T-helper 2 cell treated with Interferon-gamma antibody and Interleukin-4, amounts not matched to agents 5 μg/mL and 100 μg/mL, for 36 hours (primary cell): ENCODE measurements at regions not wholly inside any gene's neighbourhood (a gene's known extent, or its start where the extent isn't known, plus 50 kb on each side); places are given as distances from the start of the nearest gene placed in this dataset.

Experiments
- DNase-seq: peaks from one replicate; pipeline ENCODE4 v3.0.0; 2021; ENCODE audit warnings: low spot score
- H3K27ac Mint-ChIP-seq: one replicate; pipeline ENCODE4 v1.8.0; 2021; ENCODE audit warnings: mild to moderate bottlenecking, mixed read lengths
- H3K27me3 Mint-ChIP-seq: one replicate; pipeline ENCODE4 v1.8.0; 2021; ENCODE audit warnings: low read depth, mixed read lengths
- H3K36me3 Mint-ChIP-seq: one replicate; pipeline ENCODE4 v1.8.0; 2021; ENCODE audit warnings: low read depth, mixed read lengths
- H3K4me1 Mint-ChIP-seq: one replicate; pipeline ENCODE4 v1.8.0; 2021; ENCODE audit warnings: low read depth, mixed read lengths
- H3K4me3 Mint-ChIP-seq: one replicate; pipeline ENCODE4 v1.8.0; 2022; ENCODE audit warnings: mild to moderate bottlenecking, moderate library complexity, mixed read lengths
- H3K9me3 Mint-ChIP-seq: one replicate; pipeline ENCODE4 v1.8.0; 2021; ENCODE audit warnings: mixed read lengths

- no peaks in the 10 kb centered on the region for H3K36me3 Mint-ChIP-seq
- no peak overlapping the region for H3K4me3 Mint-ChIP-seq
- DNase-seq, result no peak
- peaks cover 33% of the 10 kb centered on the region for H3K9me3 Mint-ChIP-seq
- H3K27me3 Mint-ChIP-seq, result no peaks in the 10 kb centered on the region
- H3K4me1 Mint-ChIP-seq, result no peaks in the 10 kb centered on the region
- H3K27ac Mint-ChIP-seq, result no peak overlapping the region
Observed at GRCh38 chr6:66772800-66773199, 1065.8 kb upstream of the EYS start.

DNA sequence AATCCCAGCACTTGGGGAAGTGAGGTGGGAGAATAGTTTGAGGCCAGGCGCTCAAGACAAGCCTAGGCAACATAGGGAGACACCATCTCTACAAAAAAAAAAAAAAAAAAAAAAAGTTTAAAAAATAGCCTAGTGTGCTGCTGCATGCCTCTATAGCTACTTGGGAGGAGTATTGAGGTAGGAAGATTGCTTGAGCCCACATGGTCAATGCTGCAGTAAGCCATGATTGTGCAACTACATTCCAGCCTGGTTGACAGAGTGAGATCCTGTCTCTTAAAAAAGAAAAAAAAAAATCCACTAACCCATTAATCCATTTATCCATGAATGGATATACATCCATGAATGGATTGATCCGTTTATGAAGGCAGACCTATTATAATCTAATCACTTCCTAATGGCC lies 1064.6 kb upstream of the EYS start:
- peaks cover 26% of the 10 kb centered on the region for H3K9me3 Mint-ChIP-seq
- no peak for DNase-seq
- H3K27me3 Mint-ChIP-seq, result no peaks in the 10 kb centered on the region
- H3K27ac Mint-ChIP-seq, result no peak overlapping the region
- H3K4me3 Mint-ChIP-seq, result no peak overlapping the region
- H3K4me1 Mint-ChIP-seq, result no peaks in the 10 kb centered on the region
- H3K36me3 Mint-ChIP-seq, result no peaks in the 10 kb centered on the region

GRCh38 chr6:66751630-66752029 lies 1044.6 kb upstream of the EYS start:
- Mint-ChIP-seq H3K36me3 (no peaks in the 10 kb centered on the region), H3K9me3 (peaks cover 24% of the 10 kb centered on the region), H3K27ac (no peak overlapping the region), H3K4me1 (no peaks in the 10 kb centered on the region), H3K27me3 (no peaks in the 10 kb centered on the region), H3K4me3 (no peak overlapping the region)
- DNase-seq, result no peak

DNA sequence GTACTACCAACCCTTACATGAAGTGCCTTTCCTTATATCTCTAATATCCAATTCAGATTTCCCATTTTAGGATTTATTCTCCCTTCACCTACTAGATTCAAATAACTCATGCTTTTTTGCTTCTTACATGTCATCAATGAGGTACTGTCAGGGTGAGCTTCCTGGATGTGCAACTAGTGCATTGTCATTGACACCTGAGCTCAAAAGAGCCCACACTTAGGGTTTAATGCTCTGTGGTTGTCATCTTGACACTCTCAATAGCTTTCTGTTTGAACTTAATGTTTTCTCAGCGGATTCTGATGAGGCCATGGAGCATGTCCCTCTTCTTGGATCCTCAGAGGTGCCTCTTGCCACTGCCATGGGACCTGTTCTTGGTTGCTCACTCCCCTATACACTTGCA lies 1033.3 kb upstream of the EYS start:
- H3K27ac Mint-ChIP-seq, result no peak overlapping the region
- H3K4me3 Mint-ChIP-seq, result no peak overlapping the region

GRCh38 chr6:66735106-66735890 lies 1028.3 kb upstream of the EYS start:
- Mint-ChIP-seq H3K36me3 (no peaks in the 10 kb centered on the region), H3K27ac (no peak overlapping the region), H3K27me3 (no peaks in the 10 kb centered on the region), H3K4me3 (no peak overlapping the region), H3K4me1 (no peaks in the 10 kb centered on the region), H3K9me3 (peaks cover 33% of the 10 kb centered on the region)
- DNase-seq, result no peak

More for the DNA sequence above, 1033.3 kb upstream of the EYS start:
- H3K36me3 Mint-ChIP-seq, result no peaks in the 10 kb centered on the region
- DNase-seq, result no peak
- peaks cover 22% of the 10 kb centered on the region for H3K9me3 Mint-ChIP-seq
- no peaks in the 10 kb centered on the region for H3K27me3 Mint-ChIP-seq
- H3K4me1 Mint-ChIP-seq, result no peaks in the 10 kb centered on the region

DNA sequence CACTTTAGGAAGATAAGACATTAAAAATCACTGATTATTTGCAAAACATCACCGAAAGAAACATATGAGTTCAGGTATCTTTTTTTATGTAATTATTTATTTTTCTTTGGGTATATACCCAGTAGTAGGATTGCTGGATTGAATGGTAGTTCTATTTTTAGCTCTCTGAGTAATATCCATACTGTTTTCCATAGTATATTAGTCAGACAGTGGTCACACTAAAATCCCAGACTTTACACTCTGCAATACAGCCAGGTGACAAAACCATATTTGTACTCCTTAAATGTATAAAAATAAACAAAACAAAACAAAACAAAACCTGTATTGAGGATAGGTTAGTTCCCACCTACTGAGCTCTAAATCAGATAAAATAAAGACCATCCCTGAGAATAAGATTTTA lies 1024.3 kb upstream of the EYS start:
- no peaks in the 10 kb centered on the region for H3K4me1 Mint-ChIP-seq
- H3K4me3 Mint-ChIP-seq, result no peak overlapping the region
- H3K27ac Mint-ChIP-seq, result no peak overlapping the region
- H3K36me3 Mint-ChIP-seq, result no peaks in the 10 kb centered on the region
- DNase-seq, result no peak
- H3K27me3 Mint-ChIP-seq, result no peaks in the 10 kb centered on the region
- peaks cover 49% of the 10 kb centered on the region for H3K9me3 Mint-ChIP-seq

DNA sequence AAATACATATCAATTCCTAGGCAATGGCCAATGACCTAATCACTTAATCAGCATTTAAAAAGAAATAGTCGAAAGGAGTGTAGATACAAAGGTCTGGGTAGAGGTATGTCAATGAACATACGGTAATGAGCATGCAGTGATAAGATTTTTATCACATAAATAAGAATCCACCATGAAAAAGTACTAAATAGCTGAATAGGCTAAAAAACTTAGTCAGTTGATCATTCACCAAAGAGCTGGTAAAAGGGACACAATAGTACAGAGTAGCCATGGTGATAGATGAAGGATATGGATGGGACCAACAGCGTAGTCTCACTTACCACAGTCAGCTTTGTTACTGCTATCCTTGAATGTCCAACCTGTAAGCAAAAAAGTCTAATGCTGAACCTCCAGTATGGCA lies 1018.6 kb upstream of the EYS start:
- Mint-ChIP-seq H3K27me3 (no peaks in the 10 kb centered on the region), H3K36me3 (no peaks in the 10 kb centered on the region), H3K9me3 (peaks cover 37% of the 10 kb centered on the region), H3K4me3 (no peak overlapping the region), H3K4me1 (no peaks in the 10 kb centered on the region), H3K27ac (no peak overlapping the region)
- DNase-seq, result no peak

DNA sequence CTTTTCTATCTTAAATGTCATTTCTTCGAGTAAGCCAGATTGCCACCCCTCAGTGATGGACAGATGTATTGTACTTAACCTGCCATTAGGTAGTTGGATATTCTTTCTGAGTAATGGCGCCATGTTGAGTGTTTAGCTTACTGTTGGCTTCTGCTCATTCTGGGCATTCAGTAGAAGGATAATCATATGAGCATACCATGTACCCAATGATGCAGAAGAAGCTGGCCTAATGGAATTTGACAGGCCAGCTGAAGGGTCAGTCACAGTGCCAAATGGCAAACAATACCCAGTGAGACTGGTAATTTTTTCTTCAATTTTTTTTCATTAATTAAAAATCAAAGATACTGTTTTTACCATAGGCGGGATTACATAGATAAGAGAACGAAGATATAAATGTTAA lies 1010.8 kb upstream of the EYS start:
- no peaks in the 10 kb centered on the region for H3K27me3 Mint-ChIP-seq
- peaks cover 16% of the 10 kb centered on the region for H3K9me3 Mint-ChIP-seq
- no peak overlapping the region for H3K27ac Mint-ChIP-seq
- H3K4me3 Mint-ChIP-seq, result no peak overlapping the region
- no peaks in the 10 kb centered on the region for H3K4me1 Mint-ChIP-seq
- no peaks in the 10 kb centered on the region for H3K36me3 Mint-ChIP-seq
- DNase-seq, result no peak

DNA sequence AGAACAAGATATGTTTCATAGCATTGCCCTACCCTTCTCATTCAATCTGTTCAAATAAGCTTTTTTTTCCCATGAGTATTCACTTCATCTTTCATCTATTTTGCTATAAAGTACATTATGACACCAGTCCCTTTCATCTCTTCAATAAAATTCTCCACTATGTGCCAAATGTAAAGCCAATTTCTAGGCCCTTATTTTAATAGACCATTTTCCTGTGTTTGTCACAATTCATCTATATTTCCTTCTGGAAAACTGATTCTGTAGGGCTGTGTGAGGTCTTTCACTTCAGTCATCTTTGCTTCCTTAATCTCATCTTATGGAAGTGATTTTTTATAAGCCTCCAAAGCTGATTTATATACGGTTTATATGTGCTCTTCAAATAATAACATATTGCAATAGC lies 992.4 kb upstream of the EYS start:
- no peaks in the 10 kb centered on the region for H3K27me3 Mint-ChIP-seq
- no peaks in the 10 kb centered on the region for H3K36me3 Mint-ChIP-seq
- no peak for DNase-seq
- H3K9me3 Mint-ChIP-seq, result peaks cover 10% of the 10 kb centered on the region
- no peaks in the 10 kb centered on the region for H3K4me1 Mint-ChIP-seq
- no peak overlapping the region for H3K27ac Mint-ChIP-seq
- no peak overlapping the region for H3K4me3 Mint-ChIP-seq

- Mint-ChIP-seq H3K9me3 (peaks cover 29% of the 10 kb centered on the region), H3K27me3 (no peaks in the 10 kb centered on the region), H3K4me1 (no peaks in the 10 kb centered on the region), H3K4me3 (no peak overlapping the region), H3K27ac (no peak overlapping the region), H3K36me3 (no peaks in the 10 kb centered on the region)
- DNase-seq, result no peak
Observed at GRCh38 chr6:66689608-66690007, 982.6 kb upstream of the EYS start.

DNA sequence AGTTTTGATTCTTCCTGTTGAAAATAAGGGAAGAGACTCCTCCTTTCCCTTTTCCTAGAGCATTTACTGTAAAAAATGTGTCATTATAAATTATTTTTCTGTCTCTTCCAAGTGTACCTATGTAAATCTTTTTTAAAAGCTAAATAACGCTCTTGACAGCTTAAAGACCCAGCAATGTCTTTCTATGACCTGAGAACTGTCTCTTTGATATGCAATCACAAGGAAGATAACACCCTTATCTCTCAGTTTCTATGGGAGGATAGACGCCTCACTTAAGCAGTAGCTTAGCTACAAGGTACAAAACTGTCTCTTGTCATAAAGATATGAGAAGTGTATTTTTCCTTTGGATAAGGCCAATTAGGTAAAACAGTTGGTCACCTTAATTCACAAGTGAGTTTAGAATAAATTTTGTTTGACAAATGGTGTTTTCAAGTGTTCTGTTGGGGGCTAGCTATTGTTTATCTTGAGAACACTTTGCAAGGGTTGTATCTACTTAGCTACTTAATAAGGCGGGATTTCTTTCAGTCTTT lies 980.6 kb upstream of the EYS start:
- no peak for DNase-seq
- Mint-ChIP-seq H3K27me3 (no peaks in the 10 kb centered on the region), H3K4me3 (no peak overlapping the region), H3K4me1 (no peaks in the 10 kb centered on the region), H3K36me3 (no peaks in the 10 kb centered on the region), H3K27ac (no peak overlapping the region), H3K9me3 (peaks cover 27% of the 10 kb centered on the region)

- no peaks in the 10 kb centered on the region for H3K36me3 Mint-ChIP-seq
- no peak for DNase-seq
- H3K9me3 Mint-ChIP-seq, result peaks cover 9% of the 10 kb centered on the region
- no peaks in the 10 kb centered on the region for H3K4me1 Mint-ChIP-seq
- H3K27me3 Mint-ChIP-seq, result no peaks in the 10 kb centered on the region
- no peak overlapping the region for H3K4me3 Mint-ChIP-seq
- H3K27ac Mint-ChIP-seq, result no peak overlapping the region
Observed at GRCh38 chr6:66675906-66676305, 968.9 kb upstream of the EYS start.

- Mint-ChIP-seq H3K4me3 (no peak overlapping the region), H3K9me3 (peaks cover 3% of the 10 kb centered on the region), H3K27ac (no peak overlapping the region), H3K4me1 (no peaks in the 10 kb centered on the region), H3K36me3 (no peaks in the 10 kb centered on the region), H3K27me3 (no peaks in the 10 kb centered on the region)
- no peak for DNase-seq
Observed at GRCh38 chr6:66664112-66664511, 957.1 kb upstream of the EYS start.

DNA sequence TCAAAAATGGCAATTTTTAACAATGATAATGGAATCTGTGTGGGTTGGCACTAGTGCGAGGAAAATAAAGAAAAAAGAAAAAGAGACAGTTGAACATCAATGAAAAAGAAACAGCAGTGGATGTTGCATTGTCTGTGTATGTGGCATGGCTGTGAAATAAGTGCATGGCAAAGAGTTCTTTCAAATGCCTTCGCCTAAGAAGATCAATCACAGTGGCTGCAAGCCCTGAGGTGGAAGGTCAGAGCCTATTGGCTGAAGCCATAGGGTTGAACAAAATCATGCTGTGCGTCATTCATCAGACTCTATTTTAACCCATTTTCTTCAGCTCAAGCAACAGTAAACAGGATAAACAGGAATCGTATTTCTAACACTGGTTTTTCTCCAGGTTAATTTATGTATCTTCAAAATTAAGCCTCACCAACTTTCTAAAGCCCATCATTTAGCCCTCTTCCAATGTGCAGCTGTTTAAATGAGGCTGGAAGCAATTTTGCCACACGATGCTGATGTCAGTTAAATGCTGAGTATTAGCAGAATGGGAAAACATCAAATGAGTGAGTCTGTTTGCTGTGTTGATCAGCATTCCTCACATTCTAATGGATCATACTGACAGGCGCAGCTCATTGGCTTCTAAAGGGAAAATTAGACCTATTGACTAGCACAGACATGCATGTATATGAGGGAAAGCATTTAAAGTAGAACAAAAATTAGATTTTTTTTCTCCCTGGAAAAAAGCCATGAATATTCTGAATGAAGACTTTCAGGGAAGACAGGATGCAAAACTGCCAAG lies 955.9 kb upstream of the EYS start:
- no peak overlapping the region for H3K27ac Mint-ChIP-seq
- no peaks in the 10 kb centered on the region for H3K9me3 Mint-ChIP-seq
- no peaks in the 10 kb centered on the region for H3K27me3 Mint-ChIP-seq
- no peak overlapping the region for H3K4me3 Mint-ChIP-seq
- no peaks in the 10 kb centered on the region for H3K36me3 Mint-ChIP-seq
- H3K4me1 Mint-ChIP-seq, result no peaks in the 10 kb centered on the region
- DNase-seq, result no peak
